ENCODE measurements at regions not wholly inside any gene's neighbourhood (a gene's known extent, or its start where the extent isn't known, plus 50 kb on each side); places are given as distances from the start of the nearest gene placed in this dataset.
A peak's percentile ranks its signal among the peaks of the same experiment; 100 is the strongest.

GRCh38 chr1:234768569-234769283, 158.7 kb upstream of the IRF2BP2 start (continued):
- no peak for TF ChIP-seq GMEB1 (CRISPR knock-in tag; IDR thresholded peaks at IDR 0.05; ENCODE audit: borderline replicate concordance)
- TF ChIP-seq, protein P1, sequence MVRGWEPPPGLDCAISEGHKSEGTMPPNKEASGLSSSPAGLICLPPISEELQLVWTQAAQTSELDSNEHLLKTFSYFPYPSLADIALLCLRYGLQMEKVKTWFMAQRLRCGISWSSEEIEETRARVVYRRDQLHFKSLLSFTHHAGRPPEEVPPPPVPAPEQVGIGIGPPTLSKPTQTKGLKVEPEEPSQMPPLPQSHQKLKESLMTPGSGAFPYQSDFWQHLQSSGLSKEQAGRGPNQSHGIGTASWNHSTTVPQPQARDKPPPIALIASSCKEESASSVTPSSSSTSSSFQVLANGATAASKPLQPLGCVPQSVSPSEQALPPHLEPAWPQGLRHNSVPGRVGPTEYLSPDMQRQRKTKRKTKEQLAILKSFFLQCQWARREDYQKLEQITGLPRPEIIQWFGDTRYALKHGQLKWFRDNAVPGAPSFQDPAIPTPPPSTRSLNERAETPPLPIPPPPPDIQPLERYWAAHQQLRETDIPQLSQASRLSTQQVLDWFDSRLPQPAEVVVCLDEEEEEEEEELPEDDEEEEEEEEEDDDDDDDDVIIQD (CRISPR knock-in tag; IDR thresholded peaks at IDR 0.05; ENCODE audit: low read depth), result 0 out of 2 replicates have a peak, but pooled peaks have one; percentile 15
- TF ChIP-seq SAP130 (CRISPR knock-in tag; IDR thresholded peaks at IDR 0.05; ENCODE audit: low read depth), result peak; percentile 17
- no peak for TF ChIP-seq ZSCAN30 (CRISPR knock-in tag; IDR thresholded peaks at IDR 0.05)
- TF ChIP-seq ZNF644 (CRISPR knock-in tag; IDR thresholded peaks at IDR 0.05; ENCODE audit: low read depth), result no peak
- TF ChIP-seq ZNF292 (CRISPR knock-in tag; IDR thresholded peaks at IDR 0.05; ENCODE audit: borderline replicate concordance, low read depth), result peak; percentile 48; the same call in 1 of the 2 replicates
- TF ChIP-seq ZBTB26 (CRISPR knock-in tag; IDR thresholded peaks at IDR 0.05; ENCODE audit: borderline replicate concordance), result no peak
- TF ChIP-seq ZNF557 (CRISPR knock-in tag; IDR thresholded peaks at IDR 0.05), result no peak
- no peak for TF ChIP-seq NCOA5 (CRISPR knock-in tag; IDR thresholded peaks at IDR 0.05)
- no peak for TF ChIP-seq ELF1 (CRISPR knock-in tag; IDR thresholded peaks at IDR 0.05)
- no peak for TF ChIP-seq ZNF530 (CRISPR knock-in tag; IDR thresholded peaks at IDR 0.05; ENCODE audit: low read depth)
- TF ChIP-seq PCBP2 (optimal IDR thresholded peaks at IDR 0.05; ENCODE audit: low read depth, low read length, poor library complexity, severe bottlenecking), result no peak
- TF ChIP-seq ZFP82 (CRISPR knock-in tag; IDR thresholded peaks at IDR 0.05; ENCODE audit: borderline replicate concordance), result peak; percentile 50; the same call in 1 of the 2 replicates
- TF ChIP-seq STAT6 (CRISPR knock-in tag; IDR thresholded peaks at IDR 0.05; ENCODE audit: borderline replicate concordance), result no peak
- TF ChIP-seq ZNF562 (CRISPR knock-in tag; IDR thresholded peaks at IDR 0.05; ENCODE audit: borderline replicate concordance), result no peak
- TF ChIP-seq FOXP1 (IDR thresholded peaks at IDR 0.05), result no peak
- no peak for TF ChIP-seq FOXP1 (CRISPR knock-in tag; IDR thresholded peaks at IDR 0.05)
- TF ChIP-seq ZFP36L1 (CRISPR knock-in tag; IDR thresholded peaks at IDR 0.05), result no peak
- no peak for TF ChIP-seq NR1H2 (CRISPR knock-in tag; IDR thresholded peaks at IDR 0.05; ENCODE audit: borderline replicate concordance, low read depth)
- TF ChIP-seq POLR2AphosphoS5 (IDR thresholded peaks at IDR 0.05; ENCODE audit: low read depth, low read length), result 0 out of 2 replicates have a peak, but pooled peaks have one; percentile 42
- TF ChIP-seq SIX4 (CRISPR knock-in tag; IDR thresholded peaks at IDR 0.05), result no peak
- TF ChIP-seq ZNF670 (CRISPR knock-in tag; IDR thresholded peaks at IDR 0.05; ENCODE audit: borderline replicate concordance), result 0 out of 2 replicates have a peak, but pooled peaks have one; percentile 34
- TF ChIP-seq FOXK2 (IDR thresholded peaks at IDR 0.05), result no peak
- TF ChIP-seq MTA1 (CRISPR knock-in tag; IDR thresholded peaks at IDR 0.05; ENCODE audit: borderline replicate concordance), result peak; percentile 68; the same call in 1 of the 2 replicates
